Amygdala (tissue), 56 donors: ENCODE measurements at regions not wholly inside any gene's neighbourhood (a gene's known extent, or its start where the extent isn't known, plus 50 kb on each side); places are given as distances from the start of the nearest gene placed in this dataset.

Experiments used
- DNase-seq, 56 donors: peaks; one replicate each; lab custom pipeline; 2025; lab: John Stamatoyannopoulos, UW

DNA sequence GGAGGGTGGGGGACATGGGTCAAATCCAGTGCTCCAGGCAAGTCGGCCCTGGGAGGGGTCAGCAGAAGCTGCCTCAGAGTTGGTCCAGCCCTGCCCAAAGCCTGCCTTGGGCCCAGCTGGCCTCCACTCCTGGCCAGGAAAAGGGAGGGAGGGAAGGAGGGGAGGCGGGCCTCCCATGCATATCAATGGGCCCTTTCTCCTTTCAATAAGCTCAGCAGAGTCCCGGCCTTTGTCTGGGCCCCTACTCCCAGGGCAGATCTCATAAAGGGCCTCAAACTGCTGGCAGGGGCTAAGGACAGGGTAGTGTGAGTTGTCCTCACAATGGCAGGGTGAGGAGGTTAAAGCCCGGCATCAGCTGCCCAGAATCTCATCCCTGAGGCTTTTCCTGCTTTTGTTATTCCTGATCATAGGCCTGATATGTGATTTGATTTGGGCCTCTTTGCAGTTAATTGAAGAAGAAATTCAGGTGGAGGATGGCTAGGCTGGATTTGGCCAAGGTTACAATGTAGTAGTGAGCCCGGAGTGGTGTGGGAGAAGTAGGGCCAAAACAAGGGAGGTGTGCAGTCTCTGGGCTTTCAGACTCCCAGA is 121.1 kb upstream of the ATP6AP2 start:
- peak in 52 of 56 donors; percentile 1 to 84 (median 44) for DNase-seq

DNA sequence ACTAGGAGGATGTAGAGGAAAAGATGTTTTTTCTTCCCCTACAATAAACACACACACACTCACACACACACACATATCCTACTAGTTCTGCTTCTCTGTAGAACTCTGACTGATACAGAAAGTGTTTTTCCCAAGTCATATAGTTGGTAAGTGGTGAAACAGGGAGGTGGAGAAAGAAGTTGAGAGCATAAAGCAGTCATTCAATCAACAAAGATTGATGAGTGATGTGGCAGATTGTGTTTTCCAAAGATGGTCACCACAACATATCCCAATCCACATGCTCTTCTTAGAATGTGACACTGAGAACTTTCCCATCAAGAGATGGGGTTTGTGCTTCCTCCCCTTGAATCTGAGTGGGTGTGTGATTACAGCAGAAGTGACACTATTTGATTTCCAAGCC is 123.4 kb upstream of the ATP6AP2 start:
- DNase-seq, result no peak

GRCh38 chrX:40452031-40452430 is 128.7 kb upstream of the ATP6AP2 start:
- DNase-seq, result no peak

GRCh38 chrX:40449956-40450706 is 130.6 kb upstream of the ATP6AP2 start:
- no peak for DNase-seq

DNA sequence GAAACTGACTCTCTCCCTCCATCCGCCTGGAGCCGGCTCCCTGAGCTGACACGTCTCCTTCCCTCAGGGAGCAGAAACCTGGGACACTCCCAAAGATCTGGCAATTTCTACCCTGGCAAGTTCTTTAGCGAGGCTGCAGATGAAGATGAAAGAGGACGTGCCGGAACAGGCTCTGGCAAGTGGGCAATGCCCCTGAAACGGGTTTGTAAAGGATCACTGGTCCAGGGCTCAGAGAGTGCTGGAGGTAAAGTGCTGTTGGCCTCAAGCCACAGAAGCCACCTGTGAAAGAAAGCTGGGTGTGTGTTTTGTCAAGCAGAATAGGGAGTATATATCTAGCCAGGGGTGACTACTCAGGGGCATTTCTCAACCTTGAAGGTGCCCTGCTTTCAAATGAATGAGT is 131.4 kb upstream of the ATP6AP2 start:
- DNase-seq, result no peak

DNA sequence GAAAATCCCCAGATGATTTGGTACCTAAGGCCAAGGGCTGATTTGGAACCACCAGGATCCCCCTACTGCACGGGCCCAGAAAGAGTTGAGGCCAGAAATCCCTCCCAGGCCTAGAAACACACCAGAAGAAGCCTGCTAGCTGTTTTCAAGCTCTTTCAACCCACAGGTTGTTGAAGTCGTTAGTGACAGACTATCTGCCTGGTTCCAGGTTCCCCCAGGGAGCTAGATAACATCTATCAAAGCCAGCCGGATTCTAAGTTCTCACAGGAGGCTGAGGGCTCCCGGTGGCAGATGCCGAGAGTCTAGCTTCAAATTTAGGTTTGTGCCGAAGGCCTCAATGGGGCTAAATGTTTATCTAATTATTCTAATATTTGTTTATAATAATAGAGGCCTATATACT is 132.0 kb upstream of the ATP6AP2 start:
- no peak for DNase-seq

DNA sequence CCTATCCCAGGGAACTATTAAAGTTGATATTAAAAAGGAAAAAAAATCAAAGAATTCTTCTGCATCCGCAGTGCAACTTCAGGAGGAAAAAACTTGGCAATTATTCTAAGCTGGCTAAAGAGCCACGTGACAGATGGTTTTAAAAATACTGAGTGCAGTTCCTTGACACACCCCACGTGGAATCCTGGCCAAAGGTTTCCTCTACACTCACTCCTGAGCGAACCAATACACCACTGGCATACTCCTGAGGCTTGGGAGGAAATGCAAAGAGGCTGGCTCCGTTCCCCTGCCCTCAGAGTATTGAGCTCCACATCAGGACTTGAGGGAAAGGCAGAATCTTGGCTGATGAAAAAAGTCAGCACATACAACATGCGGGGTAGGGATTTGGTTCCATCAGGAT is 133.8 kb upstream of the ATP6AP2 start:
- DNase-seq, result peak in 2 of 56 donors; percentile 0 to 3

DNA sequence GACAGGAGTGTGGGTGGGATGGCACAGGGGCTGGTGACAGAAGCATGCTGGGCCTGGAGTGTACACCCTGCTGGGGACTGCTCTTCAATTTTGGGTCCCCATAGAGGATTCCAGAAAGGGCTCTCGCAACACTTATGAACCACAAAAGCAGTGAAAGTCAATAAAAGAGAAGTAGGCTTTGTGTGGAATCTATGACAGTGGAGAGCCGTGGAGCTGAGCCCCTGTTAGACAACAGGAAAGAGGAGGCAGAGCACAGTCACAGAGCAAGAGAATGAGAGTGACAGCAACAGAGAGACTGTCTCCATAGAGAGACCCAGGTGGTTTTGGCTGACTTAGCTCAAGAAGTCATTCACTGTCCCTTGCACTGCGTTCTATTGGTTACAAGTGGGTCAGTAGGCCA is 135.1 kb upstream of the ATP6AP2 start:
- no peak for DNase-seq

GRCh38 chrX:40444798-40445496 is 135.8 kb upstream of the ATP6AP2 start:
- no peak for DNase-seq

- DNase-seq, result no peak
Observed at GRCh38 chrX:40444133-40444532, 136.6 kb upstream of the ATP6AP2 start.

DNA sequence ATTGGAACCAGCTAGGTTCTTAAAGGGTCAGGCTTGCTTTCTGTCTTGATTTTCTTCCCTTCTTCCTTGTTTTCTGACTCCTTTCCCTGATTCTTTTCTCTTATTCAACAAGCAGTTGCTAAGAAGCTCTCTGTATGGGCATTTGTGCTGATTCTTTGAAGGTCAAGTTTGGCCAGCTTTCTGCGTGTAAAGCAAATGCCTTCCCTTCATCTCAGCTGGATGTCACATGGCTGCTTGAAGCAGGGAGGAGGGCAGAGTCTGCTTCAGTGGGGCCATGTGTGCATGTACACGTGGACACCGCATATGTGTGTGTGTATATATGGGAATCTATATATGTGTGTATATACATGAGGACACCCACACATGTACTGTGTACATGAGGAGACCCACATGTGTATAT is 139.9 kb upstream of the ATP6AP2 start:
- DNase-seq, result peak in 8 of 56 donors; percentile 0 to 31 (median 5)

DNA sequence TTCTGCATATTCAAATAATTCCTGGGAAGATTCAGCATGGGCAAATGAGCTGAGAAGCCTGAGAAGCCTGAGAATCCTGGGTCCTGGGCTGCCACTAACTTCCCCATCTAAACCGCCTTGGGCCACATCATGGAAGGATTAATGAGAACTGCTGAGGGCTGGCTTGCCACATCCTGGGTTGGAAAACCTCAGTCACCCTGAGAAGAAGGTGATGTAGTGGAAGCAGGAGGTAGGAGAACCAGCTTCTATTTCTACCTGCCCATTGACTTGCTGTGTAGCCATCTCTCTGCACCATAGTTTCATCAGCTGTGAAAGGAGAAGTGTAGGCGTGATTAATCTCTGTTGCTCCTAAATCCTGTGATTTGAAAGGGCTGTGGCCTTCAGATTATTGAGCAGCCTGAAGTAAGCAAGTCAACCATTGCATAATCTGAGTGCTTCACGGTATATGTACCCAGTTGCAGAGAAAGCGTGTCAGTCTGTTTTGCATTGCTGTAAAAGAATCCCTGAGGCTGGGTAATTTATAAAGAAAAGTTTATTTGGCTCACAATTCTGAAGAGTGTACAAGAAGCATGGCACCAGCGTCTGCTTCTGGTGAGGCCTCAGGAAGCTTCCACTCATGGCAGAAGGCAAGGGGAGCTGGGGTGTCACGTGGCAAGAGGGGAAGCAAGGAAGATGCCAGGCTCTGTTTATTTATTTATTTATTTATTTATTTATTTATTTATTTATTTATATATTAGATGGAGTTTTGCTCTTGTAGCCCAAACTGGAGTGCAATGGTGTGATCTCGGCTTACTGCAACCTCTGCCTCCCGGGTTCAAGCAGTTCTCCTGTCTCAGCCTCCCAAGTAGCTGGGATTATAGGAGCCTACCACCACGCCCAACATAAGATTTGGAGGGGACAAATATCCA is 140.9 kb upstream of the ATP6AP2 start:
- DNase-seq, result no peak

DNA sequence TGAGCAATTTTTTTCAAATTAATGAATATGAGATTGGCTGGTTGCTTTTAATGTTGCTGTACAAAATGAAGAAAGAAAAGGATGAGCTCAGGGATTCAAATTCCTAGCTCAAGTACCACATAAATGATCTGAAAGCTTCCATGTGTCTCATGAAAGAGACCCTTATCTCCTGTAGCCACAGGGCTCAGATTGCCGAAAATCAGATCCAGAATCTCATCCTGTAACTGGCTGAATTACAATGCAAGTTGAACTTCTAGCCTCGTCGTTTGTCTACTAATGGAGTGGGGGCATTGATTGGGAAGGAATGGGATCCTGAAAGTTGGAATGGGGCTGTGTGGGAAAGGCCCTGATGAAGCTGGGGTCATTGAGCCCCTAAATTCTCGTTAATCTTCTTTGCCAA is 143.4 kb upstream of the ATP6AP2 start:
- no peak for DNase-seq

DNA sequence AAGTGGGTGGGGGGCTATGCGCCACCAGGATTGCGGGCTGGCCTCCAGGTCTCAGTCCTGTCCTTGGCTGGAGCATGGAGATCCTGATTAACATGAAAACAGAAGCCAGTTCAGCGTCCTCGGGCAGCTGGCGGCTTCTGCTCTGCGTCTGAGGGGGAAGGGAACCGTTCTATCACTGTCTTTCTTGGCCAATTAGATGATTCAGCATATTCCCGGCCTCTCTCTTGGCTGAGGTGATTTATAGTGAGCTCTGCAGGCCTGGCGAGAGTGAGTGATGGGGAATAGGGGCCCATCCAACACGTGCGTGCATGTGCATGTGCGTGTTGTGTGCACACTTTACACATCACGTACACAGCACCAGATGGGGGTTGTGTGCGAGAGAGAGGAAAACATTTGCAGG is 145.8 kb upstream of the ATP6AP2 start:
- DNase-seq, result peak in 51 of 56 donors; percentile 0 to 74 (median 22)

DNA sequence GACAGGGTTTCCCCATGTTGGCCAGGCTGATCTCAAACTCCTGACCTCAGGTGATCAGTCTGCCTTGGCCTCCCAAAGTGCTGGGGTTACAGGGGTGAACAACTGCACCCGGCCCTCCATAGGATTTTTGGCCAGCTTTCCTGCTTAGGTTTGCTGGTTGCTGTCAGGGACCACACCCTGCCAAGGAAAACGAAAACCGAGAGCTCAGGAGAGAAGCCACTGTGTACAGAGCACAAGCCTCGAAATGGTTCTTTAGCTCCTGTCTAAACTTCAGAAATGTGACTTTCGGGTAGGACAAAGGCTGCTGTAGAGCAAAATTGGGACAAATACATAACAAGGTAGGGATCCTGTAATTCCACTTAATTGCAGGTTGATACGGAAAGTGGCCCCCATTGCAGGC is 146.3 kb upstream of the ATP6AP2 start:
- no peak for DNase-seq

DNA sequence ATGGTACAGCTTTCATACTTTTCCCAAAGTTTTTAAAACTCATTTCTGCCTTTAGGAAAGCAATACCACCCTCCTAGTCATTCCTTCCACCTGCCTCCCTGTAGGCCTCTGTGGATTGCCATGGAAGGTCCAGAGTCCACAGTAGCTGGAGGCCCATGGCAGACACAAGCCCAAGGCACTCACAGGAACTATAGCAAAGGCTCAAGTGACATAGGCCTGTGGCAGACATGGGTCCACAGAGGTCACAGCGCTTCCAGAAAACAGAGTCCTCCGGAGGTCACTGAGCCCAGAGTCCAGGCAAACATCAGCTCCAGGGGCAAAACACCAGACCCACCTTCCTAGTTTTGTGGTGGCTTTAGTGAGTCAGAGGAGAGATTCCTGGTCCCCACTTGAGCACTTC is 147.6 kb upstream of the ATP6AP2 start:
- DNase-seq, result no peak

DNA sequence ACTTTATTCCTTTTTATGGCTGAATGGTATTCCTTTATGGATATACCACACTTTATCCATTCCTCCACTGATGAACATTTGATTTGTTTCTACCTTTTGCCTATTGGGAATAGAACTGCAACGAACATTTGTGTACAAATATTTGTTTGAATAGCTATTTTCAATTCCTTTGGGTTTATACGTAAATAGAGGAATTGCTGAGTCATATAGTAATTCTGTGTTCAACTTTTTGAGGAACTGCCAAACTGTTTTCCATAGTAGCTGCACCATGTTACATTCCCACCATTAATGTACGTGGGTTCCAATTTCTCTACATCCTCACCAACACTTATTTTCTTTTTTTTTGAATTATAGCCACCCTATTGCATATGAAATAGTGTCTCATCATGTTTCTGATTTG is 156.5 kb upstream of the ATP6AP2 start:
- DNase-seq, result no peak

- DNase-seq, result peak in 18 of 56 donors; percentile 0 to 48 (median 11)
Observed at GRCh38 chrX:40423299-40423698, 157.5 kb upstream of the ATP6AP2 start.

GRCh38 chrX:40422021-40422420 is 158.7 kb upstream of the ATP6AP2 start:
- no peak for DNase-seq

GRCh38 chrX:40420899-40421729 is 159.7 kb upstream of the ATP6AP2 start:
- peak in 53 of 56 donors; percentile 0 to 82 (median 44) for DNase-seq
